OCI-LY3 (cell line): ENCODE measurements at regions not wholly inside any gene's neighbourhood (a gene's known extent, or its start where the extent isn't known, plus 50 kb on each side); places are given as distances from the start of the nearest gene placed in this dataset.

ENCODE experiments used
- EZH2phosphoT487 ChIP-seq: fragments of 200-600 bp; shearing (Covaris generic); IDR thresholded peaks from 2 replicates; pipeline ENCODE4 v1.6.1; 2018; ENCODE audit warnings: antibody characterized with exemption, mixed run types, low read depth
- TF ChIP-seq, protein P1 (sequence below): fragments of 200-600, 300-600 bp; sonication (generic); IDR thresholded peaks from 2 replicates; pipeline ENCODE4 v1.5.1; 2014; ENCODE audit warnings: antibody characterized with exemption, low read length, low read depth

DNA sequence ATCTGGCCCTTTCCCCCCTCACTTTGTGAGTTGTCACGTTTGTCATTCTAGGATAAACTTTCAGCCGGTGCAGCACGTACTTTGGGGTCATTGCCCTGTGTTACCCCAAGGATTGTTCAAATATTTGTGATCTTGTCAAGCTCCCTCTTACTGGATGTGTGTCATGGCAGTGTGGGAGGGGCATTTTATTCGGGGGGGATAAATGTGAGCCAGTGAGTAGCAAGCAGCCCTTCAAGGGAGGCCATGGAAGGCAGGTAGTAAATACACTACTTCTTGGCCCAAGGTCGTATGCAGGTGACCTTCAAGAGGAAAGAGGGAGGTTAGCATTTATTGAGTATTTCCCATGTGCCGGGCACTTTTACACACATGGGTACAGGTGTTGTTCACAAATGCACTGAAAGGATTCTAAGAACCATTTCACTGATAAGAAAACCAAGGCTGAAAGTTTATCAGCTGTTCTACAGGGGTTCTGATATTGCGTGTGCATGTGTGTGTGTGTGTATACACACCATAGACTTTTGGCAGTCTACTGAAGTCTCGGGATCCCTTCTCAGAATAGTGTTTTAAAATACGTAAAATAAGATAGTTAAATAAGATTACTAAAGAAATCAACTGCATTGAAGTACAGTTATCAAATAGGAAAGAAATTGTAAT, 410.3 kb upstream of the TBX3 start:
- TF ChIP-seq, protein P1, sequence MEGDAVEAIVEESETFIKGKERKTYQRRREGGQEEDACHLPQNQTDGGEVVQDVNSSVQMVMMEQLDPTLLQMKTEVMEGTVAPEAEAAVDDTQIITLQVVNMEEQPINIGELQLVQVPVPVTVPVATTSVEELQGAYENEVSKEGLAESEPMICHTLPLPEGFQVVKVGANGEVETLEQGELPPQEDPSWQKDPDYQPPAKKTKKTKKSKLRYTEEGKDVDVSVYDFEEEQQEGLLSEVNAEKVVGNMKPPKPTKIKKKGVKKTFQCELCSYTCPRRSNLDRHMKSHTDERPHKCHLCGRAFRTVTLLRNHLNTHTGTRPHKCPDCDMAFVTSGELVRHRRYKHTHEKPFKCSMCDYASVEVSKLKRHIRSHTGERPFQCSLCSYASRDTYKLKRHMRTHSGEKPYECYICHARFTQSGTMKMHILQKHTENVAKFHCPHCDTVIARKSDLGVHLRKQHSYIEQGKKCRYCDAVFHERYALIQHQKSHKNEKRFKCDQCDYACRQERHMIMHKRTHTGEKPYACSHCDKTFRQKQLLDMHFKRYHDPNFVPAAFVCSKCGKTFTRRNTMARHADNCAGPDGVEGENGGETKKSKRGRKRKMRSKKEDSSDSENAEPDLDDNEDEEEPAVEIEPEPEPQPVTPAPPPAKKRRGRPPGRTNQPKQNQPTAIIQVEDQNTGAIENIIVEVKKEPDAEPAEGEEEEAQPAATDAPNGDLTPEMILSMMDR, result no peak
- TF ChIP-seq EZH2phosphoT487, result no peak
